ENCODE measurements at regions not wholly inside any gene's neighbourhood (a gene's known extent, or its start where the extent isn't known, plus 50 kb on each side); places are given as distances from the start of the nearest gene placed in this dataset.

DNA sequence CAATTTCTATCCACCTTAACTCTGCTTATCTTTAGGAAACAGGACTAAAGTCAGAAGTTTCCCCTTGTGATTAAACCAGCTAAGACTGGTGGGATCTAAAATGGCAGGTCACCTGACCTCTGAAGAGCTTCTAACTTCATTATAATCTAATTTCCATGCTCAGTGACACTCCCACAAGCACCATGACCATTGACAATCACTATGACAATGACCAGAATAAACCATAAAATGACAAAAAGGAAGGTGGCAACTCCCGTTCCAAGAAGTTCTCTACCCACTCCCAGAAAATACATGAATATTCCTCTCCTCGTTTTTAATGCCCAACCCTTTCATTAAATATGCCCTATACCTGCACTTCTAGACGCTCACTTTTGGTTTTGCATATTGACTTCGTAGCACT lies 471.2 kb upstream of the CCDC54 start:
- TF ChIP-seq PPARA (CRISPR knock-in tag; IDR thresholded peaks at IDR 0.05; ENCODE audit: borderline replicate concordance) (no peak), PATZ1 (CRISPR knock-in tag; IDR thresholded peaks at IDR 0.05; ENCODE audit: borderline replicate concordance) (no peak), SNAI2 (CRISPR knock-in tag; IDR thresholded peaks at IDR 0.05) (no peak)

Data from SK-N-SH treated with all-trans-retinoic acid at 6 μM for 48 hours (cell line).